Posterior cingulate gyrus (tissue), 11 donors: ENCODE measurements at regions not wholly inside any gene's neighbourhood (a gene's known extent, or its start where the extent isn't known, plus 50 kb on each side); places are given as distances from the start of the nearest gene placed in this dataset.
"Not testable (repeated sequence)": the region's sequence is repeated elsewhere in the genome, so short reads cannot be mapped to it uniquely, and the experiment has no call there.

ENCODE experiments used
- DNase-seq, 10 donors: peaks; one replicate each; pipeline versions ENCODE4 v3.0.0 to v3.0.0-alpha.2; 2020 to 2021; ENCODE audit warnings: mixed read lengths in 3 of 10
- intact Hi-C: fragments of 100-400 bp; cut with DNase I; formaldehyde crosslinking; loops from one replicate; pipeline ENCODE4 v1.15.1; 2023

GRCh38 chr22:33142282-33143055 is 84.3 kb upstream of the SYN3 start:
- intact Hi-C loops: no loop called here
- no peak for DNase-seq

DNA sequence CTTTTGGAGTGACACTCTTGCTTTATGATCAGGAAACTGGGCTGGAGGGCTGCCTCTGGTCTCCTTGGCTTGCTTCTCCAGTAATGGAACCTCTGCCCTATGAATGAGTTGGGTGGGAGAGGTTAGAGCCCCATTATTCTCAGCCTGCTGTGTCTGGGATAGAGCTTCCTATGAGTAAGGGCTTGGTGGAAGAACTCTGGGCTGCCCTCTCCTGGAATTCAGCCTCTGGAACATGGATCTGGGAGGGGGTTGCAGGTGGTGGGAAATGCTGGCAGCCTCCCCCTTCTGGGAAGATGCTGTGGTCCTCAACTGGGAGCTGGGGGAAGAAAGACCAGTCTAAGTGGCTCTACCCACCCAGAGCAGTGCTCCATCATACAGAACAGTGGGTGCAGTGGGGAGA is 81.8 kb upstream of the SYN3 start:
- no peak for DNase-seq
- intact Hi-C loops: no loop called here

GRCh38 chr22:33138333-33138732 is 80.2 kb upstream of the SYN3 start:
- DNase-seq, intact Hi-C loops: not testable (repeated sequence)

DNA sequence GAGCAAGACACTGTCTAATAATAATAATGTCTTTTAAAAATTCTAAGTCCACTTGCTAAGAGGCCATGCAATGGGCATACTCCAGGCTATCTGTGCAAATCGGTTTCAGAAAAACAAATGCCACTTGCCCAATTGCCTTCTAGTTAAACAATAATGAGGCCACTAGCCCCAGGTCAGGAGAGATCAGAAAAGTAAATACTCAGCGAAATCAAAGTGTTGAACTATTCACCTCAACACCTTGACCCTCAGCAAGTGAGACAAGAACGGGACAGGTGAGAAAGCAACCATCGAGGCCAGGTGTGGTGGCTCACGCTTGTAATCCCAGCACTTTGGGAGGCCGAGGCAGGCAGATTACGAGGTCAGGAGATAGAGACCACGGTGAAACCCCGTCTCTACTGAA is 72.3 kb upstream of the SYN3 start:
- intact Hi-C loops: no loop called here
- DNase-seq: no peak

DNA sequence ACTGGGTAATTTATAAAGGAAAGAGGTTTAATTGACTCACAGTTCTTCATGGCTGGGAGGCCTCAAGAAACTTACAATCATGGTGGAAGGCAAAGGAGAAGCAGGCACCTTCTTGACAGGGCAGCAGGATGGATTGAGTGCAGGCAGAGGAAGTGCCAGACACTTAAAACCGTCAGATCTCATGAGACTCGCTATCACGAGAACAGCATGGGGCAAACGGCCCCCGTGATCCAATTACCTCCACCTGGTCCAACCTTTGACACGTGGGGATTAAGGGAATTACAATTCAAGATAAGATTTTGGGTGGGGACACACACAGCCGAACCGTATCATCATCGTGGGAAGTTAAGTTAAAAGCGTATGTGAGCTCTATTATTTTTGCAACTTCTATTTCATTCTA is 71.4 kb upstream of the SYN3 start:
- intact Hi-C loops: no loop called here
- DNase-seq: no peak

- intact Hi-C loops: no loop called here
- DNase-seq: no peak
These were observed 68.7 kb upstream of the SYN3 start for GRCh38 chr22:33126881-33127280.

DNA sequence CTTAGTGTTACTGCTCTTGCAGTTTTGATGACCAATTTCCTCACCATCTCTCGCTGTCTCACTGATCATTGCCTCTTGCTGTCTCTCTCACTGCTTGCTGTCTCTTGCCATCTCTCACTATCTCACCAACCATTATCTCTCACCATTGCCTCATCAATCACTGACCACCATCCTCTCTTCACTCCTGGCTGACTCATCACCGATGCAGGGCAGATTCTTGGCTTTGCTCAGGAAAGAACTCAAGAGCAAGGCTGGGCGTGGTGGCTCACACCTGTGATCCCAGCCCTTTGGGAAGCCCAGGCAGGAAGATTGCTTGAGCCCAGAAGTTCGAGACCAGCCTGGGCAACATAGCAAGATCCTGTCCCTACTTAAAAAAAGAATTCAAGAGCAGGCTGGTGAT is 66.3 kb upstream of the SYN3 start:
- intact Hi-C loops: no loop called here
- DNase-seq: no peak

DNA sequence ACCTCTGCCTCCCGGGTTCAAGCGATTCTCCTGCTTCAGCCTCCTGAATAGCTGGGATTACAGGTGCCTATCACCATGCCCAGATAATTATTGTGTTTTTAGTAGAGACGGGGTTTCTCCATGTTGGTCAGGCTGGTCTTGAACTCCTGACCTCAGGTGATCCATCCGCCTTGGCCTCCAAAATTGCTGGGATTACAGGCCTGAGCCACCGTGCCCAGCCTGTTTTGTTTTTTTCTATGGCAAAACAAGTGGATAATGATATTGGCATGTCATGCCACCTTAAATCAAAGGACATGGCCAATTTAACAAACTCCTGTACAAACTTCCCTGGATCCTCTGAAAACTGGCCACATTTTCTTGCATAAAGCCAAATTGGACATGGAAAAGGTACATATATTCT is 64.3 kb upstream of the SYN3 start:
- DNase-seq, intact Hi-C loops: not testable (repeated sequence)

GRCh38 chr22:33119044-33119443 is 60.9 kb upstream of the SYN3 start:
- intact Hi-C loops: no loop called here
- no peak for DNase-seq

DNA sequence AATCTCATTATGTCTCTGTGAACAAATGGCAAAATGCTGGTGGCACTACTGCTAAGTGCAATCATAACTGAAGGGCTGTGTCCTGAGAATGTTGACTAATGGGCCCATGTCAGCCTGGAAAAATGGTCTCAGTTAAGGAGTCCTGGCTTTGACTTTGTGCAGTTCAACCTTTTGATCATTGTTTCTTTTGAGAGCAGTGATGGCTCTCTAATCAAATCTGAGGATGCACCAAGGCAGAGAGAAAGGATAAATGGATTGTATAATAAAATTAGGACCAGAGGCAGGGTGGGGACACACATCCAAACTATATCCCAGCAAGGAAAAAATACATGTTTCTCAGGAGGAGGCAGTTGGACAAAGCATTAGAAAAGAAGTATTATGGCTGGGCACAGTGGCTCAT is 59.6 kb upstream of the SYN3 start:
- intact Hi-C loops: no loop called here
- DNase-seq: no peak

DNA sequence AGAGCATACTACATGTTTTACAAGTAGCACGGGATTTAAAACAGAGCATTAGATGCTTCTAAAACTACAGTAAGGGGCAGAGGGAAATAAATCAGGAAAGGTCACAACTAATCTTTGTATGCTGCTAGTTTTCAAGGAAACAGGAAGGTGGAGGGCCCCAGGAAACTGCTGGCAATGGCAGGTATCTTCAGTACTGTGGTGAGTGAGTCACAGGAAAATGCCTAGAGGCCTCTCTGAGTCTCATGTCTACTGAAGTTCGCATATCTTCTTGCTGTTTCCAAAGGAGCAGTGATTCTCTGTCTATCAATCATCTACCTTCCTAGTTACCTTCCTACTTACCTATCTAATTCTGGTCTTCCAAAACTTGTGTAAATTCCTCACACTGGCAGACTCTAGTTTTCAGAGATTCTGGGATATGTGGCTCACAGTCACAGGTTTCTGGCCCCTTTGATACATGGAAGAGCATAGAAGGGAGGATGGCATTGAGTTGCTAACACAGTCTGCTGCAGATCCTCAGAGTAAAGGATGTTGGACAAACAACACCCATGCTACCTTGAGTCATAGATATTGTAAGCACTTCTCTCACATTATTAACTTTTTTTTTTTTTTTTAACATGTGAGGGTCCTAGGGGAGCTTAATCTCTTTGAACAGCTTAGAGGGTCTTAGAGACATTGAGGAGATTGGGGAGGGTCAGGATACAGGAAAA is 58.8 kb upstream of the SYN3 start:
- intact Hi-C loops: no loop called here

DNA sequence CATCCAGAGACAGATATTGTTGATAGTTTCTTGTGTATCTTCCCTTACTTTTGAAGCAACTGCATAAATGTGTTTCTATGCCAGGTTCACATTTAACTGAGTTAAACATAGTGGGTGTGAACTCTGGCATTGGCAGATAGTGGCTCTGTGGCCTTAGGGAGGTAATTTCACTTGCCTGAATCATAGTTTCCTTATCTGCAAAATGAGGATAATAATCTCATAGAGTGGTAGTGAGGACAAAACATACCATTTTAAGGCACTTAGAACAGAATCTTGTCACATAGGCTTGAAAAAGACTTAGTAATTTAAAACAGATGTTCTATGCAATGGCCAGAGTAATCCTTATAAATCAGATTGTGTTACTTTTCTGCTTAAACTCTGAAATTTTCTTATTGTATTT is 56.4 kb upstream of the SYN3 start:
- no peak for DNase-seq
- intact Hi-C loops: no loop called here

More for the DNA sequence above, 58.8 kb upstream of the SYN3 start:
- no peak for DNase-seq

- DNase-seq: no peak
- intact Hi-C loops: no loop called here
These were observed 54.4 kb upstream of the SYN3 start for GRCh38 chr22:33112580-33112979.

DNA sequence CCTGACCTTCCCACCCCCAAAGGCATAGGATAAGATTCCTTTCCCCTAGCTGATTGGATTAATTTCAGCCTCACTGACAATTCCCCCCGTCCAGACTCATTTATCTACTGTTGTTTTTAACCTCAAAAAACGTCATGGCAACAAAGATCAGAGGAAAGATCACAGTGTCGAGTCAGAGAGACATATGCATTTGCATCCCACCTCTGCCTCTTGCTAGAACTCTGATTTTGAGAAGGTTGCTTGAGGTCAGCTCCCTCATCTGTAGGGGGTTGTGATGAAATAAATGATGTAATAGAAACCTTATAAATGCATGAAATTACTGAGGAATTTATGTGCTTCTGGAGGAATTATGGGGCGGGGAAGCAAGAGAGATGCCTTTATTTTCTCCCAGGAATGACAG is 53.3 kb upstream of the SYN3 start:
- no peak for DNase-seq
- intact Hi-C loops: no loop called here

- DNase-seq: peak in 8 of 10 donors; percentile 21 to 87 (median 35)
- intact Hi-C loops: no loop called here
These were observed 52.5 kb upstream of the SYN3 start for GRCh38 chr22:33110562-33111163.

- intact Hi-C loops: loop anchor here (10.0 kb wide), 1 partner anchor 75 kb away; no protein-coding TSS in a partner anchor
- no peak for DNase-seq
These were observed 51.6 kb upstream of the SYN3 start for GRCh38 chr22:33109514-33110430.

DNA sequence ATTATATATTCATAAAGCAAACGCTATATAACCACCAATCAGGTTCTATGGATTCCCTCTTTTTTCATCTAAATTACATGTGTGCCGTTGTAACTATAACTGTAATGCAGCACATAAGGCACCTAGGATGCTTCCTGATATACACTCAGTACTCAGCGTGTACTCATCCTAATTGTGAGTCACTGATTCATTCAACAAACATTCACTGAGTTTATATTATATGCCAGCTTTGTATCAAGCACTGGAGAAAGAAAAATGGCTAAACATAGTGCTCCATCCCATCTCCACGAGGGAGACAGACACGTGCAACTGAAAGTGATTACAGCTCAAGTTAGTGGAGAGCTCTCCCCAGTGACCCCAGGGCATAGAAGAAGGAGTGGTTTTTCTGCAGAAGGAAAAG is 49.9 kb upstream of the SYN3 start:
- intact Hi-C loops: loop anchor here (10.0 kb wide), 1 partner anchor 73 kb away; no protein-coding TSS in a partner anchor
- no peak for DNase-seq
